ENCODE measurements at regions not wholly inside any gene's neighbourhood (a gene's known extent, or its start where the extent isn't known, plus 50 kb on each side); places are given as distances from the start of the nearest gene placed in this dataset.

GRCh38 chr5:93188876-93189485 is 392.0 kb downstream of the NR2F1-AS1 start:
- no peak for FAIRE-seq
- DNase-seq (ENCODE audit: extremely low spot score, insufficient read length, low read depth): no peak

- DNase-seq (ENCODE audit: extremely low spot score, insufficient read length, low read depth): no peak
Measured at GRCh38 chr5:93186076-93186682, 394.8 kb downstream of the NR2F1-AS1 start.

GRCh38 chr5:93184041-93184440 is 397.0 kb downstream of the NR2F1-AS1 start:
- FAIRE-seq: no peak
- no peak for DNase-seq (ENCODE audit: extremely low spot score, insufficient read length, low read depth)

More at GRCh38 chr5:93186076-93186682, 394.8 kb downstream of the NR2F1-AS1 start:
- no peak for FAIRE-seq

- no peak for FAIRE-seq
- DNase-seq (ENCODE audit: extremely low spot score, insufficient read length, low read depth): no peak
Measured at GRCh38 chr5:93179466-93179865, 401.6 kb downstream of the NR2F1-AS1 start.

GRCh38 chr5:93174930-93175329 is 406.1 kb downstream of the NR2F1-AS1 start:
- DNase-seq (ENCODE audit: extremely low spot score, insufficient read length, low read depth) (no peak), FAIRE-seq (no peak)

- DNase-seq (ENCODE audit: extremely low spot score, insufficient read length, low read depth) (no peak), FAIRE-seq (no peak)
Measured at GRCh38 chr5:93165559-93165958, 415.5 kb downstream of the NR2F1-AS1 start.

- FAIRE-seq (no peak), DNase-seq (ENCODE audit: extremely low spot score, insufficient read length, low read depth) (no peak)
Measured at GRCh38 chr5:93164690-93165089, 416.3 kb downstream of the NR2F1-AS1 start.

- FAIRE-seq (no peak), DNase-seq (ENCODE audit: extremely low spot score, insufficient read length, low read depth) (no peak)
Measured at GRCh38 chr5:93163010-93163663, 417.9 kb downstream of the NR2F1-AS1 start.

GRCh38 chr5:93161661-93162654 is 419.1 kb downstream of the NR2F1-AS1 start:
- no peak for FAIRE-seq
- DNase-seq (ENCODE audit: extremely low spot score, insufficient read length, low read depth): no peak

- FAIRE-seq (no peak), DNase-seq (ENCODE audit: extremely low spot score, insufficient read length, low read depth) (no peak)
Measured at GRCh38 chr5:93158841-93159240, 422.2 kb downstream of the NR2F1-AS1 start.

- FAIRE-seq (no peak), DNase-seq (ENCODE audit: extremely low spot score, insufficient read length, low read depth) (no peak)
Measured at GRCh38 chr5:93156566-93156965, 424.5 kb downstream of the NR2F1-AS1 start.

- FAIRE-seq: no peak
- DNase-seq (ENCODE audit: extremely low spot score, insufficient read length, low read depth): no peak
Measured at GRCh38 chr5:93154535-93154934, 426.5 kb downstream of the NR2F1-AS1 start.

- DNase-seq (ENCODE audit: extremely low spot score, insufficient read length, low read depth) (no peak), FAIRE-seq (no peak)
Measured at GRCh38 chr5:93153461-93153860, 427.6 kb downstream of the NR2F1-AS1 start.

- FAIRE-seq (no peak), DNase-seq (ENCODE audit: extremely low spot score, insufficient read length, low read depth) (no peak)
Measured at GRCh38 chr5:93151896-93152295, 429.1 kb downstream of the NR2F1-AS1 start.

- FAIRE-seq: no peak
- no peak for DNase-seq (ENCODE audit: extremely low spot score, insufficient read length, low read depth)
Measured at GRCh38 chr5:93151121-93151520, 429.9 kb downstream of the NR2F1-AS1 start.

GRCh38 chr5:93150311-93151012 is 430.6 kb downstream of the NR2F1-AS1 start:
- DNase-seq (ENCODE audit: extremely low spot score, insufficient read length, low read depth): no peak
- FAIRE-seq: no peak

- DNase-seq (ENCODE audit: extremely low spot score, insufficient read length, low read depth) (no peak), FAIRE-seq (no peak)
Measured at GRCh38 chr5:93145767-93146166, 435.3 kb downstream of the NR2F1-AS1 start.

- no peak for FAIRE-seq
- DNase-seq (ENCODE audit: extremely low spot score, insufficient read length, low read depth): no peak
Measured at GRCh38 chr5:93145019-93145418, 436.0 kb downstream of the NR2F1-AS1 start.

- FAIRE-seq (no peak), DNase-seq (ENCODE audit: extremely low spot score, insufficient read length, low read depth) (no peak)
Measured at GRCh38 chr5:93141969-93142368, 439.1 kb downstream of the NR2F1-AS1 start.
